ENCODE measurements at regions not wholly inside any gene's neighbourhood (a gene's known extent, or its start where the extent isn't known, plus 50 kb on each side); places are given as distances from the start of the nearest gene placed in this dataset.

DNA sequence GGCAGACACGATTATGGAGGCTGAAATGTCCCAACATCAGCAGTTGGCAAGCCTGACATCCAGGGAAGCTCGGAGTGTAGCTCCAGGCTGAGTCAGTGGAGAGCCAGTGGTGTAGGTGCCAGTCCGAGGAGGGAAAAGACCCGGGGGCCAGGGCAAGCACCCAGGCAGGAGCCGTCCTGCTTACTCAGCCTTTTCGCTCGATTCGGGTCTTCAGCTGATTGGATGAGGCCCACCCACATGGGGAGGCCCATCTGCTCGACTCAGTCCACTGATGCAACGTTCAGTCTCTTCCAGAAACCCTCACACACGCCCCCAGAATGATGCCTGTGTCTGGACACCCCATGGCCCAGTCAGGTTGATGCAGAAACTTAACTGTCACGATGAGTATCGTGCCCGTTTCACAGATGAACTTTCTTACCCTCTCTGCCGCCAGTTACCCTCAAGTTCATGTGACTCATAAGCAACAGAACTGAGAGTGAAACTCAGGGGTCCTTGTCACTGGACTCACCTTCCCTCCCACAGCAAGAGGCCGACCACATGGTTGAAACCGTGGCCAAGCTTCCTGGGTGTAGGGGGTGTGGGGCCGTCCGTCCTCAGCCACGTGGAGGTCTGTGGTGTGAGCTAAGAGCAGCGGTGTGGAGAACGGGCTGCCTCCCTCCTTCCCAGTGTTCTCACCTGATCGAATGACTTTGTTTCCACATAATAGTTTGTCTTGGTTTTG lies 197.4 kb upstream of the HDAC4 start:
- DNase-seq (ENCODE audit: low read depth, low spot score): no peak
- no peak overlapping the region for H3K4me3 ChIP-seq (ENCODE audit: control insufficient read depth in 2 of 3, extremely low read depth in 1 of 3, insufficient read depth in 2 of 3, low read depth in 1 of 3, low read length in 3 of 3)
- no peaks in the 10 kb centered on the region for H3K9me1 ChIP-seq (ENCODE audit: control insufficient read depth, extremely low read depth, insufficient read depth, low read length)
- H2AFZ ChIP-seq (ENCODE audit: control insufficient read depth, low read length): no peak overlapping the region
- no peak overlapping the region for H3K27ac ChIP-seq (ENCODE audit: control insufficient read depth, insufficient read depth, low read length)
- no peak overlapping the region for H3K4me2 ChIP-seq (ENCODE audit: control insufficient read depth, extremely low read depth, insufficient read depth, low read depth, low read length)
- TF ChIP-seq EZH2 (IDR thresholded peaks at IDR 0.05; ENCODE audit: low read length): no peak
- TF ChIP-seq, protein P1, sequence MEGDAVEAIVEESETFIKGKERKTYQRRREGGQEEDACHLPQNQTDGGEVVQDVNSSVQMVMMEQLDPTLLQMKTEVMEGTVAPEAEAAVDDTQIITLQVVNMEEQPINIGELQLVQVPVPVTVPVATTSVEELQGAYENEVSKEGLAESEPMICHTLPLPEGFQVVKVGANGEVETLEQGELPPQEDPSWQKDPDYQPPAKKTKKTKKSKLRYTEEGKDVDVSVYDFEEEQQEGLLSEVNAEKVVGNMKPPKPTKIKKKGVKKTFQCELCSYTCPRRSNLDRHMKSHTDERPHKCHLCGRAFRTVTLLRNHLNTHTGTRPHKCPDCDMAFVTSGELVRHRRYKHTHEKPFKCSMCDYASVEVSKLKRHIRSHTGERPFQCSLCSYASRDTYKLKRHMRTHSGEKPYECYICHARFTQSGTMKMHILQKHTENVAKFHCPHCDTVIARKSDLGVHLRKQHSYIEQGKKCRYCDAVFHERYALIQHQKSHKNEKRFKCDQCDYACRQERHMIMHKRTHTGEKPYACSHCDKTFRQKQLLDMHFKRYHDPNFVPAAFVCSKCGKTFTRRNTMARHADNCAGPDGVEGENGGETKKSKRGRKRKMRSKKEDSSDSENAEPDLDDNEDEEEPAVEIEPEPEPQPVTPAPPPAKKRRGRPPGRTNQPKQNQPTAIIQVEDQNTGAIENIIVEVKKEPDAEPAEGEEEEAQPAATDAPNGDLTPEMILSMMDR (optimal IDR thresholded peaks at IDR 0.05 in 1 of 3, IDR thresholded peaks at IDR 0.05 in 1 of 3, conservative IDR thresholded peaks at IDR 0.05 in 1 of 3; ENCODE audit: extremely low read depth in 1 of 3, insufficient read depth in 2 of 3, low read length in 3 of 3): no peak
- H3K27me3 ChIP-seq (ENCODE audit: control insufficient read depth, extremely low read depth, insufficient read depth, low read length): no peaks in the 10 kb centered on the region
- dilution Hi-C loops (cut with MboI; ENCODE audit: extremely low pct_ligation_motif_present, low sequenced_read_pairs): no loop called here
- no peak for FAIRE-seq
- no peaks in the 10 kb centered on the region for H3K4me1 ChIP-seq (ENCODE audit: control insufficient read depth, extremely low read depth, insufficient read depth, low read length)
- no peaks in the 10 kb centered on the region for H3K36me3 ChIP-seq (ENCODE audit: control insufficient read depth in 2 of 2, extremely low read depth in 1 of 2, insufficient read depth in 2 of 2, low read length in 2 of 2)
- H3K79me2 ChIP-seq (ENCODE audit: control insufficient read depth, insufficient read depth, low read length): no peaks in the 10 kb centered on the region
- peaks cover 4% of the 10 kb centered on the region for H3K9me3 ChIP-seq (ENCODE audit: control insufficient read depth, low read depth, low read length)
- H3K9ac ChIP-seq (ENCODE audit: control insufficient read depth, extremely low read depth, insufficient read depth, low read length): no peak overlapping the region
- H4K20me1 ChIP-seq (ENCODE audit: control insufficient read depth, extremely low read depth, insufficient read depth, low read length): no peaks in the 10 kb centered on the region

DNA sequence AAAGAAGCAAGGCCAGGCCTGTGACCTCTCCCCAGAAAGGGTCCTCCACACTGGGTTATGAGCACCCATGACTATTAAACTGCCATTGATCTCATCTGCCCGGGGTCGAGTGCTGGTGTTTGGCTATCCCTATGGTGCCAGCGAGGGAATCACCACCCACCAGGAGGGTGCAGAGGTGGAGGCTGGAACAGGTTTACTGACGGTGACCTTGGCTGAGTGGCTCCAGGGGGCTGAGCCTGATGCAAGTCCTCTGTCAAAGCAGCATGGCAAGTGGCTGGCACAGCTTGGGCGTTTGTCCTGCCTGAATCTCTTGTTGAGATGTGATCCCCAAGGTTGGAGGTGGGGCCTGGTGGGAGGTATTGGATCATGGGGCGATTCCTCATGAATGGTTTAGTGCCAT lies 196.4 kb upstream of the HDAC4 start:
- H3K9me3 ChIP-seq (ENCODE audit: control insufficient read depth, low read depth, low read length): peaks cover 8% of the 10 kb centered on the region
- TF ChIP-seq EZH2 (IDR thresholded peaks at IDR 0.05; ENCODE audit: low read length): no peak
- TF ChIP-seq, protein P1 (optimal IDR thresholded peaks at IDR 0.05 in 1 of 3, IDR thresholded peaks at IDR 0.05 in 1 of 3, conservative IDR thresholded peaks at IDR 0.05 in 1 of 3; ENCODE audit: extremely low read depth in 1 of 3, insufficient read depth in 2 of 3, low read length in 3 of 3): no peak
- no peak for DNase-seq (ENCODE audit: low read depth, low spot score)
- H3K79me2 ChIP-seq (ENCODE audit: control insufficient read depth, insufficient read depth, low read length): no peaks in the 10 kb centered on the region
- no peak overlapping the region for H3K27ac ChIP-seq (ENCODE audit: control insufficient read depth, insufficient read depth, low read length)
- no peak overlapping the region for H2AFZ ChIP-seq (ENCODE audit: control insufficient read depth, low read length)
- H3K9me1 ChIP-seq (ENCODE audit: control insufficient read depth, extremely low read depth, insufficient read depth, low read length): no peaks in the 10 kb centered on the region
- FAIRE-seq: no peak
- no peaks in the 10 kb centered on the region for H4K20me1 ChIP-seq (ENCODE audit: control insufficient read depth, extremely low read depth, insufficient read depth, low read length)
- no peaks in the 10 kb centered on the region for H3K27me3 ChIP-seq (ENCODE audit: control insufficient read depth, extremely low read depth, insufficient read depth, low read length)
- H3K9ac ChIP-seq (ENCODE audit: control insufficient read depth, extremely low read depth, insufficient read depth, low read length): no peak overlapping the region
- H3K4me1 ChIP-seq (ENCODE audit: control insufficient read depth, extremely low read depth, insufficient read depth, low read length): no peaks in the 10 kb centered on the region
- H3K4me3 ChIP-seq (ENCODE audit: control insufficient read depth in 2 of 3, extremely low read depth in 1 of 3, insufficient read depth in 2 of 3, low read depth in 1 of 3, low read length in 3 of 3): no peak overlapping the region
- dilution Hi-C loops (cut with MboI; ENCODE audit: extremely low pct_ligation_motif_present, low sequenced_read_pairs): no loop called here
- no peaks in the 10 kb centered on the region for H3K36me3 ChIP-seq (ENCODE audit: control insufficient read depth in 2 of 2, extremely low read depth in 1 of 2, insufficient read depth in 2 of 2, low read length in 2 of 2)
- H3K4me2 ChIP-seq (ENCODE audit: control insufficient read depth, extremely low read depth, insufficient read depth, low read depth, low read length): no peak overlapping the region

All from keratinocyte (primary cell).